GM21447 (cell line): ENCODE measurements at regions not wholly inside any gene's neighbourhood (a gene's known extent, or its start where the extent isn't known, plus 50 kb on each side); places are given as distances from the start of the nearest gene placed in this dataset.
A peak's percentile ranks its signal among the peaks of the same experiment; 100 is the strongest.
"Not testable (repeated sequence)": the region's sequence is repeated elsewhere in the genome, so short reads cannot be mapped to it uniquely, and the experiment has no call there.

Source experiments
- ATAC-seq: cut with Tn5 transposase; IDR thresholded peaks from one replicate; pipeline ENCODE4 v1.9.1; 2021; ENCODE audit not compliant: unreplicated experiment

GRCh38 chr20:41731198-41731597, 113.0 kb upstream of the CHD6 start:
- not testable (repeated sequence) for ATAC-seq

- not testable (repeated sequence) for ATAC-seq
Observed at GRCh38 chr20:41727681-41728080, 109.5 kb upstream of the CHD6 start.

GRCh38 chr20:41726727-41727126, 108.5 kb upstream of the CHD6 start:
- no peak for ATAC-seq

GRCh38 chr20:41719151-41719550, 101.0 kb upstream of the CHD6 start:
- ATAC-seq, result no peak

GRCh38 chr20:41717483-41717882, 99.3 kb upstream of the CHD6 start:
- no peak for ATAC-seq

DNA sequence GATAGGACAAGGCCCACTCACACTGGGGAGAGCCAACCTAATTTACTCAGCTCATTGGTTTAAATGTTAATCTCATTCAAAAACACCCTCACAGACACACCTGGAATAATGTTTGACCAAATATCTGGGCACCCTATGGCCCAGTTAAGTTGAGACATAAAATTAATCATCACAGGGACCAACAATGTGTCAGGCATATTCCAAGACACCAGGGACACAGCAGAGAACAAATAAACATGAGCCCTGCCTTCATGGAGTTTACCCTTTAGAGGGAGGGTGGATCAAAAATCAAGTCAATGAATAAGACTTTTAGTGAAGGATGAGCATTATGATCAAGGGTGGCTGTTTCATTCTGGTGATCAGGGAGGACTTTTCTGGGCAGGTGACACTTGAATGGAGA, 98.7 kb upstream of the CHD6 start:
- no peak for ATAC-seq

- no peak for ATAC-seq
Observed at GRCh38 chr20:41716436-41716835, 98.3 kb upstream of the CHD6 start.

- no peak for ATAC-seq
Observed at GRCh38 chr20:41715526-41715925, 97.3 kb upstream of the CHD6 start.

- ATAC-seq, result no peak
Observed at GRCh38 chr20:41714030-41714429, 95.9 kb upstream of the CHD6 start.

DNA sequence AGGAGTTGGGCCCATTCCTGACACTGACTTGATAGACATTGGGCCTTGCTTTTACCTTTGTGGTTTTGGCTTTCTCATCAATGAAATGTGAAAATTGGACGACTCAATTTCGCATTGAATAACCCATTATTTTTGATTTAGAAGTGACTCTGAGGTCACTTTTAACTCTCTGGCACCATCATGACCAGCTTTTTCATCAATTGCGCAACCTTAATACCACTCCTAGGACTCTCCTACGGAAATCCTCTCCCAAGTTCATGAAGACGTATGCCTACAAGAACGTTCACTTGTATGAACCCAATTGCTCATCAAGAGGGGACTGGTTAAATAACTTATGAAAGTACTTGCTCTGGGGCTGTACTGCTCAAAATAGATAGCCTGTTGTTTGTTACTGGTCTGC, 86.7 kb upstream of the CHD6 start:
- no peak for ATAC-seq

DNA sequence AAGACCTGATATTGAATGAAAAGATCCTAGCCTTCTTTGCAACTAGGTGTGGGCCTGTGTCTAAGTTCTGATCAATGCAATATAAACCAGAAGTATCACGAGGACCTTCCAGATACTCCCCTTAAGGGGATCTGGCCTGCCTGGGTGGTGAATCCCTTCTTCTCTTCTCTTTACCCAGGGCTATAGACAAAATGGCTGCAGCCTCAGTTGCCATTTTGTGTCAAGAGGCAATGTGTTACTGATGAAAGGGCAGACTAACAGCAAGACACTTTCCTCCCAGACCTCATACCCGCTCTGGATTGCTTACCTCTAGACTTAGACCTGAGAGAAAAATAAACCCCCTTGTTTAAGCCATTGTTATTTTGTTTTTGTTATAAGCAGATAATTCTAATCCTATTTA, 84.5 kb upstream of the CHD6 start:
- no peak for ATAC-seq

- ATAC-seq, result no peak
Observed at GRCh38 chr20:41701588-41702348, 83.6 kb upstream of the CHD6 start.

GRCh38 chr20:41699673-41700072, 81.5 kb upstream of the CHD6 start:
- not testable (repeated sequence) for ATAC-seq

- ATAC-seq, result no peak
Observed at GRCh38 chr20:41697861-41698559, 79.8 kb upstream of the CHD6 start.

DNA sequence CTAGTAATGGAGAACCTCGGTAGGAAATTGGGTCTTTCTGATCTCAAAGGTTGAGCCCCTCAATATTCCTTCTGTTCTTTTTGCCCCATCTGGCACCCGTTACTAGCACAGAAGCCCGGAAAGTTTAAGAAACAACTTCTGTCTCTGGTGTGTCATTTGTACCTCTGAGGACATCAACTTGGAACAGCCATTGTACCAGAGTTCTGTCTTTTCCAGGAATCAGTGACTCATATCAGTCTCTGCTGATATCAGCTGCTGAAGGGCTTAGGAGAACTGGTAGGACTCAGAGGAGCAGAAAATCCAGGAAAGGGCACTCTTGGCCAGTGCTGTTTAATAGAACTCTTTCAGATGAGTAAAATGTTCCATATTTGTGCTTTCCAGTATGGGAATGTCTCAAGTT, 78.3 kb upstream of the CHD6 start:
- no peak for ATAC-seq

DNA sequence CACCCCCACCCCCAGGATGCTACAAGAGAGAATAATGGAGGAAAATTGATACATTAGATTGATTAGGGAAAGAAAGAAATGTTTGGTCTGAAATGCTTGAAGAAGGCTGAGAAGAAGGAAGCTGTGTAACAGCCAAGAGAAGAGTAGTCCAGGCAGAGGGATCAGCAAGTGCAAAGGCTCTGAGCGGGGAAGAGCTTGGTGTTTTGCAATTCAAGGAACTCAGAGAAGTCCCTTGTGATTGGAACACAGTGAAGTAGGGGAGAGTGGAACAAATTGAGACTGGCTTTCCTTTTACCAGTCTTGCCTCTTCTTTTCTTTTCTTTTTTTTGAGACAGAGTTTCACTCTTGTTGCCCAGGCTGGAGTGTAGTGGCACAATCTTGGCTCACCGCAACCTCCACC, 76.6 kb upstream of the CHD6 start:
- ATAC-seq, result no peak

GRCh38 chr20:41693136-41693979, 75.2 kb upstream of the CHD6 start:
- peak; percentile 85 for ATAC-seq

DNA sequence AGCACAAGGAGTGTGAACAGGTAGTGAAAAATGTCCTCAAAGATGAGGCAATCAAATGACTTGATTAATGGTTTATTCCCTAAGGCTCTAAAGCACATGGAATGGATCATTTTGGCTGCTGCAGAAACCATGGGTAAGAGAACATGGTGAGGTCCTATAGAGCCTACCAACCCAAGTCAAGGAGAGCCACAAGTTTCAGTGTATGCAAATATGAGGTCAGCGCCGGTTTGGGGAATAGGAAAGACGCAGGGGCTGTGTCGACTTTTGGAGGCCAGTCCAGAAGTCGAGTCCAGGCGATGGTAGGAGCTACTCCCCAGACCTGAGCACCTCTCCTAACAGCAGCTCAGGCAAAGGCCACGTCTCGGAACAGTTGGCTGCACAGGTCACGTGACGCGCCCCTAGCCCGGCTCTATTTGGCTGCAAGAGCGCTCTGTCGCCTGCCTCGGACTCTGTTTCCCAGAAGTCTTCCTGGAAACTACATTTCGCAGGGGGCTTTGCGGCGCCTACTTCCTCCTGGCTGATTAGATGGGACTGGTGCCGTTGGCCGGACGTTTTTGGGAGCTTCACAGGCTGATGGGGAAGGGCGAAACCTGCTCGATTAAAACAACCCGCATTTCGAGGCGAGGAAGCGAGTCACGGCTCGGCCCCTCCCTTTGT, 74.4 kb upstream of the CHD6 start:
- ATAC-seq, result peak; percentile 44

- no peak for ATAC-seq
Observed at GRCh38 chr20:41691443-41691842, 73.3 kb upstream of the CHD6 start.

DNA sequence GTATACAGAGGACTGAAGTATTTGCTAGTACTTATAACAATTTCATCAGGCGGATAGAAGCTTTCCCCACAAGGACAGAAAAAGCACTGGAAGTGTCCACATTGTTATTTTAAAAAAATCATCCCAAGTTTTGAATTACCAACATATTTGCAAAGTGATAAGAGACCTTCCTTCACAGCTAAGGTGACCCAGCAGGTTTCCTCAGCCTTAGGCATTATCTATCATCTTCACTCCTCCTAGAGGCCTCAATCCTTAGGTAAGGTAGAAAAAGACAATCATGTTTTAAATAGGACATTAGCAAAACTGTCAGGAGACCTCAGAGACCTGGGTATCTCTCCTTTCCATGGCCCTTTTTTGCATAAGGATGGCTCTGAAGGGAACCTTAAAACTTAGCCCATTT, 72.5 kb upstream of the CHD6 start:
- no peak for ATAC-seq

GRCh38 chr20:41686961-41687360, 68.8 kb upstream of the CHD6 start:
- no peak for ATAC-seq
